ENCODE measurements at regions not wholly inside any gene's neighbourhood (a gene's known extent, or its start where the extent isn't known, plus 50 kb on each side); places are given as distances from the start of the nearest gene placed in this dataset.

DNA sequence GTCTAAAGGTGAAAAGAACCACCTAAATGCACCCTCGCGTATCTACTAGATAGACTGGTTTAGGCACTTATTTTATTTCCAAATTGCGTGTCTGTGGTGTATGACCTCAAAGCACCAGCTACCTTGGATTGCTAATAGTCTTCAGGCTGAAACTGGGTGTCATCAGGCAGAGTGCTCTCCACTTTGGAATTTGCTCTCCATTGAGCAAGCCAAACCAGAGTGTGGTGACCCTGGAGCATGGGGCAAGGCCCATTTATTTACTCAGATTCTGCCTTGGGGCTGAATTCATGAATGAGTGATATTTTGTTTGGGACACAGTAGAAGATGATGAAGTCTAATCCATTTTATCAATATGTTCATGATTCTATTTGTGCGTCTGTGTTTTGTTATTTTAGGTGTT is 812.8 kb upstream of the SLC35B3 start:
- TF ChIP-seq POLR2A (IDR thresholded peaks at IDR 0.05), result no peak
- TF ChIP-seq, protein P1, sequence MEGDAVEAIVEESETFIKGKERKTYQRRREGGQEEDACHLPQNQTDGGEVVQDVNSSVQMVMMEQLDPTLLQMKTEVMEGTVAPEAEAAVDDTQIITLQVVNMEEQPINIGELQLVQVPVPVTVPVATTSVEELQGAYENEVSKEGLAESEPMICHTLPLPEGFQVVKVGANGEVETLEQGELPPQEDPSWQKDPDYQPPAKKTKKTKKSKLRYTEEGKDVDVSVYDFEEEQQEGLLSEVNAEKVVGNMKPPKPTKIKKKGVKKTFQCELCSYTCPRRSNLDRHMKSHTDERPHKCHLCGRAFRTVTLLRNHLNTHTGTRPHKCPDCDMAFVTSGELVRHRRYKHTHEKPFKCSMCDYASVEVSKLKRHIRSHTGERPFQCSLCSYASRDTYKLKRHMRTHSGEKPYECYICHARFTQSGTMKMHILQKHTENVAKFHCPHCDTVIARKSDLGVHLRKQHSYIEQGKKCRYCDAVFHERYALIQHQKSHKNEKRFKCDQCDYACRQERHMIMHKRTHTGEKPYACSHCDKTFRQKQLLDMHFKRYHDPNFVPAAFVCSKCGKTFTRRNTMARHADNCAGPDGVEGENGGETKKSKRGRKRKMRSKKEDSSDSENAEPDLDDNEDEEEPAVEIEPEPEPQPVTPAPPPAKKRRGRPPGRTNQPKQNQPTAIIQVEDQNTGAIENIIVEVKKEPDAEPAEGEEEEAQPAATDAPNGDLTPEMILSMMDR (IDR thresholded peaks at IDR 0.05 in 8 of 11, conservative IDR thresholded peaks at IDR 0.05 in 3 of 11), result no peak

Measured in spleen (tissue), 7 donors.